GM20000 (cell line): ENCODE measurements at regions not wholly inside any gene's neighbourhood (a gene's known extent, or its start where the extent isn't known, plus 50 kb on each side); places are given as distances from the start of the nearest gene placed in this dataset.
"Not testable (repeated sequence)": the region's sequence is repeated elsewhere in the genome, so short reads cannot be mapped to it uniquely, and the experiment has no call there.

Source experiments
- DNase-seq: peaks from one replicate; pipeline ENCODE4 v3.0.0; 2012; ENCODE audit warnings: low spot score
- TF ChIP-seq, protein P1 (sequence below): IDR thresholded peaks from 2 replicates; pipeline ENCODE4 v1.5.1; 2012; ENCODE audit warnings: mild to moderate bottlenecking, control low read depth; ENCODE audit errors: extremely low read depth, missing control alignments

DNA sequence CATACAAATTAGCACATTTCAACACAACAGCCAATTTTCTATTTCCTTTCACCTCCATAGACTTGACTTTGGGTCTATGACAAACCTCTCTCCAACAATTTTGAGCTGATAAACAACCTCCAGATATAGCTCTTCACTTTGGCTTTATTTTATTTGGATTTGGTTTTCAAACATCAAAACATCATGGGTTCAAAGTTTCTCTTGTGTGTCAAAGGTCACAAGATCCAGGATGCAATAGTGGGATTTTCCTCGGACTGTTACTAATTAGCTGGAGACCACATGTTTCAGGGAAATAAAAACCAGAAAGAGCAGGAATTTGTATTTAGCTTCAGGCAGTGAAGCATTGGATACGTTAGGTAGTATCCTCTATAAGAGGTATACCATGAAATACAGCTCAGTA lies 351.0 kb upstream of the SOX9 start:
- TF ChIP-seq, protein P1, sequence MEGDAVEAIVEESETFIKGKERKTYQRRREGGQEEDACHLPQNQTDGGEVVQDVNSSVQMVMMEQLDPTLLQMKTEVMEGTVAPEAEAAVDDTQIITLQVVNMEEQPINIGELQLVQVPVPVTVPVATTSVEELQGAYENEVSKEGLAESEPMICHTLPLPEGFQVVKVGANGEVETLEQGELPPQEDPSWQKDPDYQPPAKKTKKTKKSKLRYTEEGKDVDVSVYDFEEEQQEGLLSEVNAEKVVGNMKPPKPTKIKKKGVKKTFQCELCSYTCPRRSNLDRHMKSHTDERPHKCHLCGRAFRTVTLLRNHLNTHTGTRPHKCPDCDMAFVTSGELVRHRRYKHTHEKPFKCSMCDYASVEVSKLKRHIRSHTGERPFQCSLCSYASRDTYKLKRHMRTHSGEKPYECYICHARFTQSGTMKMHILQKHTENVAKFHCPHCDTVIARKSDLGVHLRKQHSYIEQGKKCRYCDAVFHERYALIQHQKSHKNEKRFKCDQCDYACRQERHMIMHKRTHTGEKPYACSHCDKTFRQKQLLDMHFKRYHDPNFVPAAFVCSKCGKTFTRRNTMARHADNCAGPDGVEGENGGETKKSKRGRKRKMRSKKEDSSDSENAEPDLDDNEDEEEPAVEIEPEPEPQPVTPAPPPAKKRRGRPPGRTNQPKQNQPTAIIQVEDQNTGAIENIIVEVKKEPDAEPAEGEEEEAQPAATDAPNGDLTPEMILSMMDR, result no peak
- no peak for DNase-seq

DNA sequence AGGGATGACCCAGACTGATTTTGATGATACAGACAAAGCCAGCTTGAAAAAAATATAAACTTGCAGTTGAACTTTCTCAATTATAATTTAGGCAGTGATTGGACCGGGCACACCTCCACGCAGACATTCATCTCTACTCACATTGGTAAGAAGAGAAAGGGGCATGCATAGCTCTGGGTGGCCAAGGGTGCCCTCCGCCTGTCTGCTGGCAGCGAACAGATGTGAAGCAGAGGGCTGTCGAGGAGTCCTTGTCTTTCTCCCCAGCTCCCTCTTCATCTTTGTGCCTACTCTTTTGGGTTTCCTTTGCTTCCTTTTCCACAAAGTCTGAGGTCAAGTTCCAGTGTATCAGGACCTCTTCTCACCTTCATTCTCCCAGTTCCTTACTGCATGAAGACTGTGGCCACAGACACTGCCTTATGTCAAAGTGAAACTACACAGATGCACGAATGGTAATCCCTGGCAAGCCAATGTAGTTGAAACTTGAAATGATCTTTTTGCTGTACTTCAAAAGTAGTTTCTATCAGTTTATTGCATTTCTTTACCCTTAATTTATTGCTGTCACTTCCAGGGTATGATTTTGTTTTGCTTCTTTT lies 343.7 kb upstream of the SOX9 start:
- DNase-seq, result no peak
- TF ChIP-seq, protein P1, result no peak

DNA sequence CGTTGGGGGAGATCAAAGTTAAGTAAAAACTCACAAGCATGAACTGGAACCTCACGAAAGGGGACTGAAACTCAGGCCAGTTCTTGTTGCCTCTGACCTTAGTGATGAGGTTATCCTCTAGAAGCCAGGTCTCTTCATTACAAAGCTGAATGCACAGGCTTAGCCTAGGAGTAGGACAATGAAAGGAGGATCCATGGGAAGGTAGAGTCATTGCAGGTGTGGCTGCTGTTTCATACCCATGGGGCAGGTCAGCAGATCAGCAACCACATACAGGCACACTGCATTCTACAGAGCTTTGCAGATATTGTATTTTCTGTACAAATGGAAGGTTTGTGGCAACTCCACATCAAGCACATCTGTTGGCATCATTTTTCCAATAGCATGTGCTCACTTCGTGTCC lies 341.3 kb upstream of the SOX9 start:
- TF ChIP-seq, protein P1, result no peak
- no peak for DNase-seq

DNA sequence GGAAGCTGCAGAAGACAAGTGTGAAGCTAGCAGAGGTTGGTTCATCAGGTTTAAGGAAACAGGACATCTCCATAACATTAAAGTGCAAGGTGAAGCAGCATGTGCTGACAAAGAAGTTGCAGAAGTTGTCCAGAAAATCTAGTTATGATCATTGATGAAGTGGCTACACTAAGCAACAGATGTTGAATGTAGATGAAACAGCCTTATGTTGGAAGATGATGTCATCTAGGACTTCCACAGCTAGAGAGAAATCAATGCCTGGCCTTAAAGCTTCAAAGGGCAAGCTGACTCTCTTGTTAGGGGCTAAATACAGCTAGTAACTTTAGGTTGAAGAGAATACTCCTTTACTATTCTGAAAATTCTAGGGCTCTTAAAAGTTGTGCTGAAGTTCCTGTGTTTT lies 340.2 kb upstream of the SOX9 start:
- DNase-seq, result no peak
- TF ChIP-seq, protein P1, result no peak

DNA sequence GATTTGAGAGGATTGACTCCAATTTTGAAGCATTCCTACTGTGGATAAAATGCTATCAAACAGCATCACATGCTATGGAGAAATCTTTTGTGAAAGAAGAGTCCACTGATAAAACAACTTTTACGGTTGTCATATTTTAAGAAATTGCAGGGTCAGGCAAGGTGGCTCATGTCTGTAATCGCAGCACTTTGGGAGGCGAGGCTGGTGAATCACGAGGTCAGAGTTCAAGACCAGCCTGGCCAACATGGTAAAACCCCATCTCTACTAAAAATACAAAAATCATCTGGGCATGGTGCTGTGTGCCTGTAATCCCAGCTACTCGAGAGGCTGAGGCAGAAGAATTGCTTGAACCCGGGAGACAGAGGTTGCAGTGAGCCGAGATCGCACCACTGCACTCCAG lies 338.8 kb upstream of the SOX9 start:
- not testable (repeated sequence) for DNase-seq

DNA sequence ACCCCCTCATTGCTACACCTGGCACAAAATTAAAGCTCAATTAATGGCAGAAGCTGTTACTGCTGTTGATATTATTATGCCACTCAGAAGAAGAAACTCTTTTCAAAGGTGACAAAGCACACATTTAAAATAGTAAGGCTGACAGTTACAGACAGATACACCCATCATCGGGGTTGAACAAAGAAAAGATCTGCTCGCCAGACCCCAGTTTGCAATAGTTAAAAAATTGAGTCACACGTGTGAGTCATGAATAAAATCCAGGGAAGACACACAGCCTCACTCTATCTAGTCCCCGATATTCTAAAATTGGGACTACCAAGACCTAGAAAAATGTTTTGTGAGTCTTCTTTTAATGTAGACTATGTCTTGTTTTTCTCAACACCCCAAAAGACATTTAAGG lies 330.0 kb upstream of the SOX9 start:
- DNase-seq, result no peak
- TF ChIP-seq, protein P1, result no peak

DNA sequence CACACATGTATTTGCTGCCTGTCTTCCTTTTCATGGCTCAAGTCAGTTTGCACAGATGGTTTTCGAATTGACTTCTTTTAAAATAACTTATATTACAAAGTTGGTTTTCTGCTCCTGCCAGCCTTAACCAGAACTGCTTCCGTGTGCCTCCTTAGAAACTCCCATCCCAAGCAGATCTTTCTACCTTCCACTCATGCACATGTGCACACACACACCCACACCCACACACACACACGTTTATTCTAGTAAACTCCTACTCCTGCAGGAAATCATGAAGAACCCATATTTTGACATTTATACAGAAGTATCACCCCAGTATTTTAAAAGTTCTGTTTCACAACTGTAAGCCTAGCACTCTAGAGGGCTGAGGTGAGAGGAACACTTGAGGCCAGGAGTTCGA lies 329.5 kb upstream of the SOX9 start:
- TF ChIP-seq, protein P1, result no peak

DNA sequence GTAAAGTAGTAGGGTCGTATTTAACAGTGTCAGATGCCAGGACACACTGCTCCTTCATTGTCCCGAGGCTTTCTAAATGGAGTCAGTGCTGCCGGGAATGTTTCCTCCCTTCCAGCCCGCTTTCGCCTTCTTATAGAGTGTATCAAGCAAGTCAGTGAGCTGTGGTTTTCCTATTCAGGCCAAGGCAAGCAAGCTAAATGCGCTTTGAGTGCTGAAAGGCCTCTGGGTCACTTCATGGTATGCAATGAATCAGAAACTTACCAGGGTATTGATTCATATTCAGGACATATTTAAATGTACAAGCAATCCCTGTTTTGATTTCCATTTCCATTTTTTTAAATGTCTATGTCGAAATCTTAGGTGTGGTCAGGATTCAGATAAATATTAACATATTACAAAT lies 327.9 kb upstream of the SOX9 start:
- DNase-seq, result no peak
- TF ChIP-seq, protein P1, result no peak

More for the DNA sequence above, 329.5 kb upstream of the SOX9 start:
- DNase-seq, result no peak
